A673 (cell line): ENCODE measurements at regions not wholly inside any gene's neighbourhood (a gene's known extent, or its start where the extent isn't known, plus 50 kb on each side); places are given as distances from the start of the nearest gene placed in this dataset.

ENCODE experiments used
- EZH2 ChIP-seq: fragments of 200-600 bp; sonication (generic); IDR thresholded peaks from 2 replicates; pipeline ENCODE4 v1.6.1; 2017; ENCODE audit warnings: borderline replicate concordance, low read depth, mild to moderate bottlenecking, mixed read lengths, antibody characterized with exemption, low read length; ENCODE audit not compliant: poor library complexity, severe bottlenecking
- TF ChIP-seq, protein P1 (sequence below): fragments of 300-800, 200-600 bp; sonication (generic); conservative IDR thresholded peaks from 2 replicates; pipeline ENCODE4 v1.5.1; 2017; ENCODE audit warnings: low read depth, mild to moderate bottlenecking, antibody characterized with exemption, low read length, moderate library complexity, mixed read lengths

DNA sequence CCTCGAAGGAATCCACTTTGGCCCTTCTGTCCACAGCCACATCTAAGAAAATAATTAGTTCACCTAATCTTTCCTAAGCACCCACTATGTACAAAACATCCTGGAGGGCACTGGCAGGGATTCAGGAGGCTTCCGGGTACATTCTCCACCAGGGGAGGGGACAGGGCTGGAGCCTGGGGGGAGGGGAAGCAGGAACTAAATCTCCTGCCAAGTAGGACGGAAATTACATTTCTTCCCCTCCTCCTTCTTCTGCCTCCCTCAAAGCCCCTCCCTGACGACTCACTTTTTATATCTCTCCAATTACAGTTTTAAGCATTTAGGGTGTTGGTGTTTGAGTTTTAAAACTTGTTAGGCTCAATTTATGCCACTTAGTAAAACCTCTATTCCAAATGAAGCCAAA, 203.1 kb downstream of the BCOR start:
- TF ChIP-seq, protein P1, sequence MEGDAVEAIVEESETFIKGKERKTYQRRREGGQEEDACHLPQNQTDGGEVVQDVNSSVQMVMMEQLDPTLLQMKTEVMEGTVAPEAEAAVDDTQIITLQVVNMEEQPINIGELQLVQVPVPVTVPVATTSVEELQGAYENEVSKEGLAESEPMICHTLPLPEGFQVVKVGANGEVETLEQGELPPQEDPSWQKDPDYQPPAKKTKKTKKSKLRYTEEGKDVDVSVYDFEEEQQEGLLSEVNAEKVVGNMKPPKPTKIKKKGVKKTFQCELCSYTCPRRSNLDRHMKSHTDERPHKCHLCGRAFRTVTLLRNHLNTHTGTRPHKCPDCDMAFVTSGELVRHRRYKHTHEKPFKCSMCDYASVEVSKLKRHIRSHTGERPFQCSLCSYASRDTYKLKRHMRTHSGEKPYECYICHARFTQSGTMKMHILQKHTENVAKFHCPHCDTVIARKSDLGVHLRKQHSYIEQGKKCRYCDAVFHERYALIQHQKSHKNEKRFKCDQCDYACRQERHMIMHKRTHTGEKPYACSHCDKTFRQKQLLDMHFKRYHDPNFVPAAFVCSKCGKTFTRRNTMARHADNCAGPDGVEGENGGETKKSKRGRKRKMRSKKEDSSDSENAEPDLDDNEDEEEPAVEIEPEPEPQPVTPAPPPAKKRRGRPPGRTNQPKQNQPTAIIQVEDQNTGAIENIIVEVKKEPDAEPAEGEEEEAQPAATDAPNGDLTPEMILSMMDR, result no peak
- TF ChIP-seq EZH2, result no peak
